SU-DHL-6 (cell line): ENCODE measurements at regions not wholly inside any gene's neighbourhood (a gene's known extent, or its start where the extent isn't known, plus 50 kb on each side); places are given as distances from the start of the nearest gene placed in this dataset.

Source experiments
- H2AFZ ChIP-seq: fragments of 200-600 bp; sonication (generic); 2 replicates; pipeline ENCODE4 v1.6.1; 2014; ENCODE audit warnings: low read depth, mild to moderate bottlenecking, moderate library complexity, mixed read lengths, antibody characterized with exemption, low read length; ENCODE audit not compliant: severe bottlenecking
- H3F3A ChIP-seq: fragments of 200-600 bp; shearing (Covaris generic); 2 replicates; pipeline ENCODE4 v1.6.0; 2016; ENCODE audit warnings: antibody characterized with exemption, mild to moderate bottlenecking; ENCODE audit not compliant: insufficient read depth
- H3K27ac ChIP-seq: fragments of 200-600 bp; sonication (generic); 2 replicates; pipeline ENCODE4 v1.5.1; 2016; ENCODE audit warnings: low read depth, mild to moderate bottlenecking, low read length, moderate library complexity, mixed read lengths
- H3K27me3 ChIP-seq: fragments of 200-600 bp; sonication (generic), shearing (Covaris generic); 2 replicates; pipeline ENCODE4 v1.6.0; 2014; ENCODE audit warnings: mild to moderate bottlenecking, low read length
- H3K36me3 ChIP-seq: fragments of 200-600 bp; sonication (generic); 2 replicates; pipeline ENCODE4 v1.6.1; 2014; ENCODE audit warnings: mild to moderate bottlenecking, low read length, mixed read lengths
- H3K4me2 ChIP-seq: fragments of 300-600, 200-600 bp; shearing (Covaris generic), sonication (generic); 2 replicates; pipeline ENCODE4 v1.6.0; 2014; ENCODE audit warnings: low read length, low read depth, mild to moderate bottlenecking; ENCODE audit not compliant: poor library complexity, severe bottlenecking
- H3K4me3 ChIP-seq: fragments of 200-600 bp; sonication (generic); 2 replicates; pipeline ENCODE4 v1.5.1; 2014; ENCODE audit warnings: antibody characterized with exemption, low read length, mild to moderate bottlenecking, mixed read lengths; ENCODE audit not compliant: insufficient read depth, poor library complexity, severe bottlenecking
- H3K79me2 ChIP-seq: fragments of 200-600 bp; sonication (generic); 2 replicates; pipeline ENCODE4 v1.6.1; 2014; ENCODE audit warnings: mild to moderate bottlenecking, low read length, moderate library complexity; ENCODE audit not compliant: insufficient read depth
- H3K9ac ChIP-seq: fragments of 200-600 bp; sonication (generic); 2 replicates; pipeline ENCODE4 v1.7.0; 2014; ENCODE audit warnings: mild to moderate bottlenecking, low read length
- H3K9me2 ChIP-seq: fragments of 200-600 bp; sonication (generic); replicated peaks from 2 replicates; pipeline ENCODE4 v1.6.1; 2014; ENCODE audit warnings: low read length; ENCODE audit not compliant: insufficient read depth
- H3K9me3 ChIP-seq: fragments of 200-600 bp; sonication (generic); 2 replicates; pipeline ENCODE4 v1.6.1; 2014; ENCODE audit warnings: low read length, mixed read lengths; ENCODE audit not compliant: insufficient read depth
- H4K20me1 ChIP-seq: fragments of 200-600 bp; sonication (generic); 2 replicates; pipeline ENCODE4 v1.6.1; 2014; ENCODE audit warnings: low read depth, mild to moderate bottlenecking, antibody characterized with exemption, low read length, moderate library complexity, mixed read lengths
- CTCF ChIP-seq: fragments of 200-600 bp; sonication (generic); IDR thresholded peaks from one replicate; pipeline ENCODE4 v1.5.1; 2017; ENCODE audit warnings: antibody characterized with exemption, mild to moderate bottlenecking, low read length, moderate library complexity; ENCODE audit not compliant: insufficient read depth, poor library complexity, severe bottlenecking
- EZH2phosphoT487 ChIP-seq: fragments of 200-600 bp; sonication (generic), shearing (Covaris generic); conservative IDR thresholded peaks from 2 replicates; pipeline ENCODE4 v1.6.1; 2018; ENCODE audit warnings: mild to moderate bottlenecking, antibody characterized with exemption, low read length, moderate library complexity, mixed read lengths

GRCh38 chr20:2234598-2235191, 61.1 kb upstream of the TGM3 start:
- Histone ChIP-seq H3K36me3 (no peaks in the 10 kb centered on the region), H3K9ac (no peak overlapping the region)

GRCh38 chr20:2236256-2236655, 59.5 kb upstream of the TGM3 start:
- Histone ChIP-seq H3K36me3 (no peaks in the 10 kb centered on the region), H3K79me2 (no peaks in the 10 kb centered on the region), H3K9me3 (no peaks in the 10 kb centered on the region), H4K20me1 (no peaks in the 10 kb centered on the region), H3K4me3 (no peak overlapping the region), H3K9me2 (no peaks in the 10 kb centered on the region), H3K27ac (no peak overlapping the region), H2AFZ (no peak overlapping the region), H3K27me3 (no peaks in the 10 kb centered on the region), H3K4me2 (no peak overlapping the region), H3K9ac (no peak overlapping the region), H3F3A (no peaks in the 10 kb centered on the region)
- TF ChIP-seq EZH2phosphoT487 (no peak), CTCF (no peak)

More at GRCh38 chr20:2234598-2235191, 61.1 kb upstream of the TGM3 start:
- H3K9me2 ChIP-seq: no peaks in the 10 kb centered on the region
- no peak overlapping the region for H2AFZ ChIP-seq
- H4K20me1 ChIP-seq: no peaks in the 10 kb centered on the region
- H3K27me3 ChIP-seq: no peaks in the 10 kb centered on the region
- no peak overlapping the region for H3K4me2 ChIP-seq
- H3K79me2 ChIP-seq: no peaks in the 10 kb centered on the region
- no peaks in the 10 kb centered on the region for H3F3A ChIP-seq
- no peak overlapping the region for H3K27ac ChIP-seq
- no peak overlapping the region for H3K4me3 ChIP-seq
- TF ChIP-seq CTCF: no peak
- TF ChIP-seq EZH2phosphoT487: no peak
- no peaks in the 10 kb centered on the region for H3K9me3 ChIP-seq

- Histone ChIP-seq H2AFZ (no peak overlapping the region), H3K27ac (no peak overlapping the region), H3K4me3 (no peak overlapping the region), H3K4me2 (no peak overlapping the region), H3F3A (no peaks in the 10 kb centered on the region), H3K36me3 (no peaks in the 10 kb centered on the region), H3K27me3 (no peaks in the 10 kb centered on the region), H3K9me3 (no peaks in the 10 kb centered on the region), H4K20me1 (no peaks in the 10 kb centered on the region), H3K9me2 (no peaks in the 10 kb centered on the region), H3K79me2 (no peaks in the 10 kb centered on the region), H3K9ac (no peak overlapping the region)
- TF ChIP-seq EZH2phosphoT487: no peak
- no peak for TF ChIP-seq CTCF
Observed at GRCh38 chr20:2237059-2237458, 58.7 kb upstream of the TGM3 start.
